NCI-H510A (cell line): ENCODE measurements at regions not wholly inside any gene's neighbourhood (a gene's known extent, or its start where the extent isn't known, plus 50 kb on each side); places are given as distances from the start of the nearest gene placed in this dataset.

Source experiments
- DNase-seq: peaks from one replicate; lab custom pipeline; 2025; lab: John Stamatoyannopoulos, UW

DNA sequence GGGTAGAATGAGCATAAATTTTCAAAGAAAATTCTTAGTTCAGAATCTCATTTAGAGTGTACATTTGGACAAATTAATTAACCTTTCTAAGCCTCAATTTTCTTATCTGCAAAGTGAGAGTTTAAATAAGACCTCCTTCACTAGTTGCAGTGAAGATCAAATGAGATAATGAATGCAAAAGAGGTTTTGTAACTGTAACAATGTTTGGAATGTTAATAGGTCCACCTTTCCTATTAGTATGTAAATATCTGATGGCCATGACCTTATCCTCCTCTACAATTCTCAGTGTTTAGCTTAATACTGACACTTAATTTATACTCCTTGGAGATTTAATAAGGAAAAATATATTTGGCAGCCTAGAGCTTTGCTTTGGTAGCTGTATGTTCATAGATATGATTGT is 138.8 kb downstream of the GABRG1 start:
- no peak for DNase-seq

DNA sequence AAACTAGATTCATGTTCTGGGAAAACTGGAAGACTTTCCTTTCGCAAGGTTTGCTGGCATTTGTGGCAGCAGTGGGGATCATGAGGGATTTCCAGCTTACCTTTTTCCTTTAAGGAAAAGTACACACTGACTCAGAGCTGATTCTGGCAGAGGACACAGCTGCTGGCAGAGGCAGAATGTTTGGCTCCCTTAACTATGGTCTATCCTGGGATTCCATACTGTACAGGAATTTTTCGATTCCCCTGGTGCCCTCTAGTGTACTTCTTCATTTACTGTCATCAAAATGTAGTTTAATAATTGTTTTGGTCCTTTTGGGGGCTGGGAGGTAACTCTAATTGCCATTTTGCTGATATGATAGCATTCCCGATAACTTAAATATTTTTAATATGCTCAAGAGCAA is 152.7 kb downstream of the GABRG1 start:
- DNase-seq: no peak

DNA sequence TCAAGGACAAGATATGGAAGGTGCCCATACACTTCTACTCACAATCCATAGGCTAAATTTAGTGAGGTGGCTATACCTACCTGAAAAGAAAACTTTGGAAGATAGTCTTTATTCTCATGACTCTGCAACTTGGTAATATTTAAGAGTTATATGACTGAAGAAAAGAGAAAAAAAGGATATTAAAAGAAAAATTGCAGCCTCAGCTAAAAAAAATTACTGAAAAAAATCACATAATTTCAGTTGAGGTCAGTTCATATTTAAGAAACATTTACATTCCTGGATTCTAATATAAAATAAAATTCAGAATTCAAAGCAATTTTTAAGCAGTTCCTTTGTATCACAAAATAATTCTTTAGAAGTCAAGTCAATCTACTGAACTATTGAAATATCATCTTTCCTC is 166.5 kb downstream of the GABRG1 start:
- DNase-seq: no peak

DNA sequence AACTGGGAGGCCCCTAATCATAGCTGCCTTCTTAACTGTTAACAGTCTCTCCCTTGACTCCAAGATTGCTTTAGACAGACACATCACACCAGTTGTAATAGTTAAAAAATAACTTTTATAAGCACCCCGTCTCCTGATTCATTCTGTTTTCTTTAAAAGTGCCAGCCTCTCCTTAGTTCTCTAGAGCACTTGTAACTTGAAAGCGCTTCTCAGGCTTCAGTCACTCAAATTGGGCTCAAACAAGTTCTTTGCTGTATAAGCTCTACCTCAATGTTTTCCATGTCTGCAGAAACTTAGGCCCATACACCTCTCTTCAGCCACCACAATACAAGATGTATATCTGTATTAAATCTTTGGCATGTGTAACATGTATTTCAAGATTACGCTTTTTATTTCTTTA is 169.6 kb downstream of the GABRG1 start:
- no peak for DNase-seq

DNA sequence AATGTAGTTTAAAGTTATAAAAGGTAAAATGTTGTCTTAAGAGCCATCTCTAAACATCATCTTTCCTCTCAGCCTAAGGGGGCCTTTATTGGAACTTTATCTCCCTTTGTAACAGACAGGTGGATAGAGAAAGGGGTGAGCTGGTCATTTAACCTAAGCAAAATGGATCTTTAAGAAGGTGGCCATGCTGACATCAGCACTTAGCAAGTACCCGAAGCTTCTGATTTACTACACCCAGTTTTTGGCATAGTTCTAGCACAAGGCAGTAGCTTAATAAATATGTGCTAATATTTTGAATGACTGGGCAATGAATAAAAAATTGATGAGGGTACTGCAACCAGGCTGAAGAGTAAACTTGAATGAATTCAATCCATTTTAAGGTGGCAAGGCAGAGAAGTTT is 172.7 kb downstream of the GABRG1 start:
- no peak for DNase-seq

DNA sequence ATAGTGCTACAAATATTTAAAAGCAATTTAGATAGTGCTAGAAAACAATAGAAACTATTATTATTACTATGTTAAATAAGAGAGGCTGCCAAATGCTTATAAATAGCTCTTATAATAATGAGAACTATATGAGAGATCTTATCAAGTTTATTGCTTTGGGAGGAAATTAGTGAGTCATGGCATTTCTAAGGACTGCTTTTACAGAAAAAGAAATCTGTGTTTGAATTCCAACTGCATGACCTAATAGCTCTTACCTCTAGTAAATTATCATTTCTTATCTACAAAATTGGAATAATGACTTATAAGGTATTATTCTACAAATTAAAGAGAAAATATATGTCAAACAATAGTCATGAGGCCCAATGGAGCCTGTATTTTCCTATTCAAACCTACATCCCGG is 177.2 kb downstream of the GABRG1 start:
- no peak for DNase-seq

DNA sequence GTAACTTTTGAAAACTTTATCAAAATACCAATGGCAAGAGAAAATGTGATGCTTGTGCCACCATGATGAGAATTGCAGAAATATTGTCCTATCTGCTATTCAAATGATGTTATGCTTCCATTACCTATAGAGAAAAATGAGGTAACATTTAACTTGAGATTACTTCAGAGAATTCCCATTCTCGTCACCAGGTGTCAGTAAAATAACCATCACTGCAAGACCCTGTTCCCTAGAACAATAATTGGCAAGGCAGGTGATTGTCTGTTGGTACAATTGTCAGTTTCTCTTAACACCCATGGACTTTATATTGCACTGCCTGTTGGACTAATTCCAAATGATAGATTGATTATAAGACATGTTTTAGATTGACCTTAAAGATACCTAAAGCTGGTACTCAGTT is 179.9 kb downstream of the GABRG1 start:
- DNase-seq: no peak

DNA sequence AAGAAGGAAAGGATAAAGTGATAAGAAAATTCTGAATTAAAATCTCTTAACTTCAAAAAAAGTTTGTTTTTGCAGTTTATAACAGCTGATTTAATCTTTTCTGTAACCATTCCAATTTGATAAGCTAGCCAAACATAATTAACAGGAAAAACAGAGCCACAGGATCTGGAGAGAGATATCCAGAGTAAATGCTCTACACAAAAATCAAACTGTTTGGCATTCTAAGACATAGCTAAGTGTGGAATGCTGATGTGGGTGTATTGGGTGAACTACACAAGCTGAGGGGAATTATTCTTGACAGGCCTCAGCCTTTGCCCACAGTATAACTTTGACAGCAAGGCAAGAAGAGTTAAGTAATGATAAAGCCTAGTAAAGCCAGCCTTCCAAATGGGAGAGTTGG is 184.8 kb downstream of the GABRG1 start:
- DNase-seq: no peak

DNA sequence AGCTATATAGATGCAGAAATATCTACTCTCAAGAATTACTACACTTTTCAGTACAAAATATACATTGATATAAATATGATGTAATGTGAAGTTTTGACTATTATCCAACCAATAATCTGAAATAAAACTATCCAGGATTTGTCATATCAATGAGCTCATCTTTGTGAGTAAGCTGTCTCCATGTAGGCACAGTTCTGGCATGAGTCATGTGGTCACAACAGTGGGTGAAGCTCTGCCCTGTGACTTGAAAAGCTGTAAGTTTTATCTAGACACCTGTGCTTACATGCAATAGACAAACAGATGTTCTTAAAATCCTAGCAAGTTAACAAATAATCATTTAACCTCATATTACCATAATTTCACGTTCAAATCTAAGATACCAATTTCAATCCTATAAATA is 192.7 kb downstream of the GABRG1 start:
- no peak for DNase-seq

DNA sequence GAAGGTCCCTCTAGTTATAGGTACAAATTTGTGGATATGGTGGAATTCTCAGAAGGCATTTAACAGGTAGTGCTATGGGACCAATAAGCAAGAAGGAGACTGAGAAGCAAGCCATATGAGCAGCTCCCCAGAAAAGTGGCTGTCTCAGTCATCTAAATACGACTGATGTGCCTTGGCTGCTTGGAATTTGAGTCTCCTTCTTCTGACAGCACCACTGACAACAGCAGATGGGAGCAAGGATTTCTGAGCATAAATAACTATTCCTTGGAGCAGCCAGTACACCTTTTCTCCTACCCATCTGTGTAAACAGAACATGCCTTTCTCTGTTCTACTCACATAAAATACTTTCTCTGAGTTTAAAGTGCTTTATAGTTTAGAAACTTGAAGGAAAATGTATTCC is 196.2 kb downstream of the GABRG1 start:
- no peak for DNase-seq

DNA sequence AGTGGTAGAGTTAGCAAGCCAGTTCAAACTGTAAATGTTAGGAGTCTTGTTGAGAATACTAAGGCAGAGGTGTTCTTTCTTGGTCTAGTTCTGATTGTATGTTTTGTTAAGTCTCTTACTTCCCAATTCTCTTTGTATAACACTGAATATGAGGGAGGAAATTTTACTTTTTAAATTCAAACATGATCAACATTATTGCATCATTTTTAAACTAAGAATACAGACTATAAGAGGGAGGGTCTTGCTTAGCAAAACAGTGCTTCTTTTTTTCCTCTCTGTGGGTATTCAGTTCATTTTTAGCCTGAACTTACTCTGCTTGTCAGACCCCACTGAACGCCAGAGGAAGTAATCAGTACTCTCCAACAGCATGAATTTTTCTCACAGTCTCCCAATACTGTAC is 198.0 kb downstream of the GABRG1 start:
- no peak for DNase-seq

DNA sequence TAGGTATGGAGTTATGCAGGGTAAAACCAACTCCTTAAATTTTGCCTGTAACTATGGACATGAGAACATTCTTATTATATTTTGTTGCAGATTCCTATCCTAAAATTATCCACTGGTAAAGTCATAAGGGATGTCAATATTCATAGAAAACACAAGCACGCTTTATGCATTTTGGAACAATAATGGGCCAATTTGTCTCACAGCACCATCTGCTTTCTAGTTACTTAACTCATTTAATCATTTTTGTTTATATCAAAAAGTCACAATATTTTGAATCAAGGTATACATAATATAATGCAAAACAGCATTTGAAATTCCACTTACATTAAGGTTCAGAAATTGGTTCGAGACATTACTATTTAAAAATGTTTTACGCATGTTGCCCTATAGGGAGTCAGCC is 203.0 kb downstream of the GABRG1 start:
- no peak for DNase-seq

DNA sequence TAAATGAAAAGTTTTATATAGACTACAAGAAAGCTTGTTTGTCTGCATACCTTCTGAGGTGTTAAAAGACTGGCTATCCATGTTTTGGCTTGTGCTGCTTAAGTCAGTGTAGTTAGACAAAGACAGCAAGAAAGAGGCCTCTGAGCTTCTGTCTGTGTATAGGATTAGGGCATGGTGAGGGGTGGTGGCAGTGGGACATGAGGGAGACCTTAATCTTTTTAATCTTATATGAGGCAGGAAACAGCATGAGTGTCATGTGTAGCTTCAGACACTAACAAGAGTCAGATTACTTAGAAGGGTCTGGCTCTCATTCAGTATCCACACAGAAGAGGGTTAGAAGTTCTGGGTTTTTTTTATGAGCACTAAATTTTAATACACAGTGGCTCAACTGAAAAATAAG is 213.3 kb downstream of the GABRG1 start:
- DNase-seq: no peak

DNA sequence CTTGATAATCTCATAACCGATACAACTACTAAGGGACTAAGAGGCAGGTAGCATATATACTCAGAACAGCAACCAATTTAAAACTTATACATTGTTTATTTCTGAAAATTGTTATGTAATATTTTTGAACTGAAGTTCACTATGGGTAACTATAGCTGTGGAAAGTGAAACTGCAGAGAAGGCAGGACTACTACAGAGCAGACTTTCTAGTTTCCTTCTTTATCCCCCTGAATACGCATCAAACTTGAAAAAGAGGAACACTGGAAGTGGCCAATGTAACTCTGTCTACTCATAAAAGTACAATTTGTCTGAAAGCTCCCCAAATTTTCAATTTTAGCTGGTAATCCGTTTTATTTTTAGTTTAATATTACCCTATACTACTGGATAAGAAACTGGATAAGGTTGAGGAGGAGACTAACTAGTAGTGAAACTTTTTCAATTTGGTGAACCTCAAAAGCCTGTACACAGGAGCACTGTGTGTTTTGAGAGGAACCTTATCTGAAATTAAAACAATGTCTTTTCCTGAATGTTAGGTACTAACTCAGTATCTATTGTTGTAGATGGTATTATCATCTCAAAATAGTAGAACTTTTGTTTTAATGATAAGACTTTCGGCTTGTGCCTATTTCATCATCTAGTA is 225.8 kb downstream of the GABRG1 start:
- DNase-seq: no peak

DNA sequence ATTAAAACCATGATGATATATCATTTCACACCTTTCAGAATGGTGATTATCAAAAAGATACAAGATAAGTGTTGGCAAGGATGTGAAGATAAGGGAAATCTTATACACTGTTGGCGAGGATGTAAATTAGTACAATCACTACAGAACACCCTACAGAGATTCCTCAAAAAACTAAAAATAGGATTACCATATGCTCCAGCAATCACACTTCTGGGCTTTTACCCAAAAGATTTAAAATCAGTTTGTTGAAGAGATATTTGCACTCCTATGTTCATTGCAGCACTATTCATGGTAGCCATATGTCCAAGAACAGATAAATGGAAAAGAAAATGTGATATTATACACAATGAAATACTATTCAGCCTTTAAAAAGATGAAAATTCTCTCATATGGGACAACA is 240.4 kb downstream of the GABRG1 start:
- no peak for DNase-seq

DNA sequence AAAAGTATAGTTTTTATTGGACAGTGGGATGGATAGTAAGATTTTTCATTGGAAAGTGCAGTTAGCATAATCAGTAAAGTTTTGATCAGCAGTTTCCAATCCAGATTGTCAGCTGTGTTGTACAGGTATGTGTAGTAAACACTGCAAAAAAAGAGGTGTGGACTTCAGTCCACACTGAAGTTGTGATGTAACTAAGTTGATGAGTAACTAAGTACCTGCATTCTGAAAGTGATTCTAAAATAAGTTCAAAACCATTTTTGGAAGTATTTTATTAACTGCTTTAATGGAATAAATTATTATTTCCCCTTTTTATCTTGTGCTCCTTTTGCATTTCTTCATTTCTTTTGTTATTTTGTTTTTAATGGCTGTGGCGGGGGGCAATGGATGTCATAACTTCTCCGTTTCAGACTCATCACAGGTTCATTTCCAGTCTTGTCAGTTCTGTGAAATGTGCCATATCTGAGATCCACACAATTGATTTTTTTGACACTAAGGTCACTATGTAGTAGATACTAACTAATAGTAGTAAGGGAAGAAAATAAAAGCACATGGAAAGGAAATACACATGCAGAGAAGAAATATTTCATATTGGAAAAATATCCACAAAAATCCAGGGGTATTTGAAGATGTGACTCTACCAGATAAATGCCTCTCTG is 247.5 kb downstream of the GABRG1 start:
- DNase-seq: no peak

DNA sequence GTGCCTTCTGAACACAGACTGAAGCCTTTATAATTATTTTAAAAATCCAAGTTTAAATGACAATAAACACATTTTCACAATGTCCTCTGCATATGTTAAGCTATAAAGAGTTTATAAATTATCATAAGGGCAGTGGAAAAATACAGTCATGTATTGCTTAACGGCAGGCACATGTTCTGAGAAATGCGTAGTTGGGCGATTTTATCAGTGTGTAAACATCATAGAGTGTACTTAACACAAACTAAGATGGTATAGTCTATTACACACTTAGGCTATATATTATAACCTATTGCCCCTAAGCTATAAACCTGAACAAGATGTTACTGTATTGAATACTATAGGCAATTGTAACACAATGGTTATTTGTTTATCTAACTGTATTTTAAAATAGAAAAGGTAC is 254.7 kb downstream of the GABRG1 start:
- peak; percentile 0 for DNase-seq

DNA sequence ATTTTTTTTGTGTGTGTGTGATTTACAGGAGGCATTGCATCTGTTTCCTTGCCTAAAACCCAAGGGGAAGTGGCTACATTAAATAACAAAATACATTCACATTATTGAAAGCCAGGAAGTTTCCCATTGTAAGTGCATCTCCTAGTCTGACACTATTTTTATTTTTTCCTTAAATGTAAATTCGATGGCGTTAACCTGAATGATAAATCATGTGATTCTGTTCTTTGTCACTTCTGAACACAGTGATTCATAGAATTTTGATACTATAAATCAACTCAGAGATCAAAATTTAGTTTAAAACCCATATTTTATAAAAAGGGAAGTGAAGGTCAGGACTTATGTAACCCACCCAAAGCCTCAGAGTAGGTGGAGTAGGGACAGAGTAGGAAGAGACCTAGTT is 258.1 kb downstream of the GABRG1 start:
- DNase-seq: no peak

DNA sequence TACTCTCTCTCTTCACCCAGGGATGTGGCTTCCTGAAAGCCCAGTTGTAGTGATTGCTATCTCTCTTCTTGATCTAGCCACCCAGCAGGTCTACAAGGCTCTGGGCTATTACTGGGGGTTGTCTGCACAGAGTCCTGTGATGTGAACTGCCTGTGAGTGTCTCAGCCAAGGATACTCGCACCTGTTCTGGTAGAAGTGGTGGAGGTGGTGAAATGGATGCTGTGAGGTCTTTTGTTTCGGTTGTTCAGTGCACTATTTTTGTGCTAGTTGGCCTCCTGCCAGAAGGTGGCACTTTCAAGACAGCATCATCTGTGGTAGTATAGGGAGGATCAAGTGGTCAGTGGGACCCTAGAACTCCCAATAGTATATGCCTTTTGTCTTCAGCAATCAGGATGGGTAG is 268.0 kb downstream of the GABRG1 start:
- DNase-seq: no peak

DNA sequence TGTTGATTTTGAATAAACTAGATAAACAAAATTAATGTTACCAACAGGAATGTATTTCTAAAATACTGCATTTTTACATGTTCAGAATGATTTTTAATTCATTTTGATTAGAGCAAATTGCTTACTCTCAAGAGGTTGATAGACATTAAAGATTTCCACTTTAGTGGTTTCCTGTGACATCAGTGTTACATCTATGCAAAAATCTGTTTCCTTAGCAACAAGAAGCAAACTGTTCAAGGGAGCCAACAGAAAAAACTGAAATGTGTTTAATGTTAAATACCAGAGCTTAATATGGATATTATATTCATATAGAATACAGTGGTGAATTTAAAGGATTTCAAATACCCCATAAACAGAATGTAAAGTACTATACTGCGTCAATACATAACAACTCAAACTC is 277.8 kb downstream of the GABRG1 start:
- DNase-seq: no peak

DNA sequence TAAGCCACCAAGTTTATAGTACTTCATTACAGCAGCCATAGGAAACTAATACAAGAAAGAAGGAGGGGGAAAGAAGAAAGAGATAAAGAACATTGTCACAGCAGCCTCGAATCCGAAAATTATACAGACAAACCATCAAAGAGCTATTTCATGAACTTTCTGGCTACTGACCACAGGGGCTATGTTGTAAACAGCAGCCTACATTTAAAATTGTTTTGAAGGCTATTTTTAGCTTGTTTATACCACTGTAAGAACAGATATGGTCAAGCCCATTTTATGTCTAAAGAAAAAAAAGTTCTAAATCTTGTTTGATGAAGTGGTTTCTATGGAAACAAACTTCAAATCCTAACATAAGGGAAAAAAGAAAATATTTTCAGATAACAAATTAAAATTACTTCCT is 282.1 kb downstream of the GABRG1 start:
- no peak for DNase-seq

DNA sequence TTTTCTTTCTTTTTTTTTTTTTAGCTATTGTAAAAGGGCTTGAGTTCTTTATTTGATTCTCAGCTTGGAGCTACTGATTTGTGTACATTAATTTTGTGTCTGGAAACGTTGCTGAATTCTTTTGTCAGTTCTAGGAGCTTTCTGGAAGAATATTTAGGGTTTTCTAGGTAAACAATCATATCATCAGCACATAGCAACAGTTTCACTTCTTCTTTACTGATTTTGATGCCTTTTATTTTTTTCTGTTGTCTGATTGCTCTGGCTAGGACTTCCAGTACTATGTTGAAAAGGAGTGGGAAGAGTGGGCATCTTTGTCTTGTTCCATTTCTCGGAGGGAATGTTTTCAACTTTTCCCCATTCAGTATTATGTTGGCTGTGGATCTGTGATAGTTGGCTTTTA is 292.2 kb downstream of the GABRG1 start:
- DNase-seq: no peak

DNA sequence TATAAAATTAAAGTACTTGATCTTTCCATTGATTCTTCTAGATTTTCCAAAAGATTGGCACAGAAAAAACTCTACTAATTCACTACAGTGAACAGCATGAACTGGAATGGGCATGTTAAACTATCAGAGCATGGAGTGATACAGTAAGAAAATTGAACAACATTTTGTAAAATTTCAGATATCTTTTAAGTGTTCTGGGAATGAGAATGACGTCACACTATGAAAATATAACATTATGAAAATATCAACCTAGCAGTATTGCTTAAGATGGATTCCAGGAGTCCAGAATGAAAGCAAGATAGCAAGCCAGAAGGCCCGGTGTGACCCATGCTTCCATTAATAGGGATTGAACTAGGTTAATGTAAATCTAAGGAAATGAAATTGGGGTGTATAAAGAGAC is 319.9 kb downstream of the GABRG1 start:
- no peak for DNase-seq

DNA sequence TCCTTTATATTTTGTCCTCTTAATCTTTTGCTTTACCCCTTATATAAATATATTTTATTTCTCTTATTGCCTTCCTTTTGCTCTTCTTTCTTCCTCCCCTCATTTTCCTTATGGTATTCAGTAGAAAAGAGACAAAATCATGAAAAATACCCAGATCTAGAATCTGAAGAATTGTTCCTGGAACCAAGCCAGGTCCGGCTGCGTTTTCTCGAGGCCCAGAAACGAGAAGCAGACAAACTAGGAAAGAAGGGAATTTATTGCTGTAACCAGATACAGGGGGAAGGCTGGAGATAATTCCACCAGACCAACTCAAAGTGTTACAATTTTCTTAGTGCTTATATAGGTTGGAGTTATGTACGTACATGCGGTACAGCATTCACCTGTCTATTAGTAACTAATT is 328.7 kb downstream of the GABRG1 start:
- no peak for DNase-seq
